Astrocyte (in vitro differentiated cells and primary cell): ENCODE measurements at regions not wholly inside any gene's neighbourhood (a gene's known extent, or its start where the extent isn't known, plus 50 kb on each side); places are given as distances from the start of the nearest gene placed in this dataset.

Experiments used
- CTCF ChIP-seq: IDR thresholded peaks from 2 replicates; pipeline ENCODE4 v1.5.1; 2011; ENCODE audit warnings: low read depth, mild to moderate bottlenecking, inconsistent platforms, low read length, moderate library complexity; ENCODE audit not compliant: insufficient read depth
- EZH2 ChIP-seq: IDR thresholded peaks from 2 replicates; pipeline ENCODE4 v1.6.1; 2012; ENCODE audit warnings: mild to moderate bottlenecking, low read length, inconsistent platforms; ENCODE audit not compliant: insufficient read depth

- no peak for TF ChIP-seq CTCF
- TF ChIP-seq EZH2: no peak
These were observed 214.4 kb downstream of the SPTSSA start for GRCh38 chr14:34247605-34248004.
